ENCODE measurements at regions not wholly inside any gene's neighbourhood (a gene's known extent, or its start where the extent isn't known, plus 50 kb on each side); places are given as distances from the start of the nearest gene placed in this dataset.
"Not testable (repeated sequence)": the region's sequence is repeated elsewhere in the genome, so short reads cannot be mapped to it uniquely, and the experiment has no call there.

DNA sequence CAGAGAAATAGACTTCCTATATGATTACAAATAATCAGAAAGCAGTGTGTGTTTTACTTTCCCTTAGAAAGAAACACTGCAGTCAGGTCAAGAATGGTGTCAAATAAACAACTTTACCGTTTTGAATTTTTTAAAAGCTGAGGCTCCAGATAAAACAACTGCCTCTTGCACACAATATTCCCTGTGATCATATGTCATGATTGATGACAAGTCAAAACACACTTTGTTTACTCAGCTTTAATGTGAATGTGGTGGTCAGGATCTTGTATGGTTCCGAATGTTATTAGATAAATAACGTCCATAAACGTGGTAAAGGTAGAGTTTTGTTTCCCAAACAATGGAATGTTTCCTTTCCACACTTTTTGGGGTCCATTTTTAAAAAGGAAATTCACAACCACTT is 428.4 kb upstream of the MDFIC2 start:
- DNase-seq: no peak

GRCh38 chr3:70740071-70740470 is 427.6 kb upstream of the MDFIC2 start:
- DNase-seq: no peak

DNA sequence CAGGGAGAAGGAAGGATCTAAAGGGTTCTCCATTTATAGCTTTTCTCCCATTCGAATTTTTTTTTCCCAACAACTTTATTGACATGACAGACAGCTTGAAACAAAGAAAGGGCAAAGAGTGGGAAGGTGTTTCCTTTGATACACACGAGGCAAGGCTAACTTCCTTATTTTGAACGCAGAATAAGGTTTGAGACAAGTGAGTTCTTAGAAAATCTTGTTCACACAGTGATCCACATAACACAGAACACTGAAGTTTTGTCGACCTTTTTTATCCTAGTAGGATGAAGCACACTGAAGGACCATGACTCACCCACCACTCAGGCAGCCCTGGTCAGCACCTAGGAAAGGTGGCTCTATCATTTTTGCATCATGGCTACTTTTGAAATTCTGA is 425.8 kb upstream of the MDFIC2 start:
- DNase-seq: no peak

DNA sequence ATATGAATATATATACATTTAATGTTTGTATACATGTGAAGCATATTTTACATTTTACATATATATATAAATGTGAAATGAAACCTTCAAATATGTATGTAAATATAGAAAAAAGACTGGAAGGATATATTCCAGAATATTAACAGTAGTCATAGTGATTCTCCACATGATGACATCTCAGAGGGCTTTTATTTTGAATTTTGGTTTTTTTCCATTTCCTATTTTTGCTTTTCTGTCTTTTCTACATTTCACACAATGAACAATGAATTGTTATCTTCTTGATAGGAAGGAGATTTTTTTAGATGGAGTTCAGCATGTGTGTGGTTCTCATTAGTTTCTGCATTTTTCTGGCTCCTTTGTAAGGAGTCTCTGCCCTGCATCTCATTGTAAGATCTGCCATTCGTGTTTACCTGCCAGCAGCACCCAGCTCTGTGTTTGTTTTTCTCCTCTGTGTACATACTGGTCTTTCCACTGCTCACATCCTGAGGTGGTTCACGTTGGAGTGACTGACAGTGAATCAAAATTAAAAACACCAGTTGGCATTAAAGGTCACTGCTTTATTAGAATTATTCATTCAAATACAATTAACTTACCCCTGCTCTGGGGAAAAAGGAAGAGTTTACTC is 425.3 kb upstream of the MDFIC2 start:
- no peak for DNase-seq

DNA sequence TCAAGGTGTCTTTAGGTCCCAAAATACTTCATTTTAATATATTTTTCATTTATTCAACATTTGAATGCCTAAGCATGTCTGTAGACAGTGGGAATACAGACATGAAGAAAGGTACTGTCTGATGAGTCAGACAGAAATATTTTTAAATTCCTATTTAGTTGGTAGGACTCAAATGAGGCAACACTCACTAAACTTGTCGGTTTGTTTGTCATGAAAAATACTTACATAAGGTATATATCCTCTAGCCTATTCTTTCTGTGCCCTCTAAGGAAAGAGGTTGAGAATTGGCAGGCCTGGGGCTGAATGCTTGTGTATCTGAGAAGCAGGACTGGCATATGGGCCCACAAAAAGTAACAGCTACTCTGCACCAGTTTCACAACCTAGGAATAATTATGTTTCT is 423.6 kb upstream of the MDFIC2 start:
- no peak for DNase-seq

- no peak for DNase-seq
Observed at GRCh38 chr3:70734756-70735155, 422.3 kb upstream of the MDFIC2 start.

- no peak for DNase-seq
Observed at GRCh38 chr3:70731046-70731445, 418.6 kb upstream of the MDFIC2 start.

GRCh38 chr3:70729845-70730244 is 417.4 kb upstream of the MDFIC2 start:
- DNase-seq: no peak

DNA sequence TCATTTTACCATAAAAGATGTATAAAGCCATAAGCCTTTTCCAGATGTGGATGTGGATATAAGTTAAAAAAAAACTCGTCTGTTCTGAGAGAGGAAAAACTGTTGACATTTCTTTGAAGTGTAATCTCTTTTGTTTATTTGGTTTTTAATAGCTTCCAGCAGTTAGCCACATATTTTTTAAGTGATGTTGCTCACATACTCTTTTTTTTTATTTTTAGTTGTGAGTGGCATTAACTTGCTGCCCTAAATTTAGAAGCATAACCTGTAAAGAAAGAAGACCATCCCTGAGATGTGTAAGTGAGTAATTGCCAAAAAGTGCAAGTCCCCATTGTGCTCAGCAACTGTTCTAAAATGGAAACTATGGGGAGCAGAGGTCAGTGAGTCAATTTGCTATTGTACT is 415.9 kb upstream of the MDFIC2 start:
- no peak for DNase-seq

DNA sequence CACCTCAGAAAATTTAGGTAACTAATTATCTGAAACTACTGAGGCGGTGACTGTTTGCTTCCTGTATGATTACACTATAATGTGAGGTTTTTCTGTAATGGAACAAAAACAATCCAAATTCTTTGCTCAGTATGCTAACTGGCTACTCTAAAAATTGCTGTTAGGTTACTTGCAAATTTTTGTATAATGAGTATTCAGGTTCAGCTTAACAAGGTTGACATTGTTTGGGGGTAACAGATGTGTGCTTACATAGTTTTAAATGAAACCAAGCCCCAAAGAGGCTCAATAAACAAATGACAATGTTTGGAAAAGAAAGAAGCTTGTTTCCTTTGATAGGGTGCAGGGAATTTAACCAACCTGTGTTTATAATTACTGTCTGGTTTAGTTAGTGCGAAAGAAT is 414.5 kb upstream of the MDFIC2 start:
- no peak for DNase-seq

GRCh38 chr3:70726096-70726938 is 413.9 kb upstream of the MDFIC2 start:
- no peak for DNase-seq

GRCh38 chr3:70722018-70722417 is 409.6 kb upstream of the MDFIC2 start:
- no peak for DNase-seq

GRCh38 chr3:70716832-70717231 is 404.4 kb upstream of the MDFIC2 start:
- peak in 1 of 58 donors; percentile 1 for DNase-seq

- DNase-seq: no peak
Observed at GRCh38 chr3:70712449-70713082, 400.1 kb upstream of the MDFIC2 start.

DNA sequence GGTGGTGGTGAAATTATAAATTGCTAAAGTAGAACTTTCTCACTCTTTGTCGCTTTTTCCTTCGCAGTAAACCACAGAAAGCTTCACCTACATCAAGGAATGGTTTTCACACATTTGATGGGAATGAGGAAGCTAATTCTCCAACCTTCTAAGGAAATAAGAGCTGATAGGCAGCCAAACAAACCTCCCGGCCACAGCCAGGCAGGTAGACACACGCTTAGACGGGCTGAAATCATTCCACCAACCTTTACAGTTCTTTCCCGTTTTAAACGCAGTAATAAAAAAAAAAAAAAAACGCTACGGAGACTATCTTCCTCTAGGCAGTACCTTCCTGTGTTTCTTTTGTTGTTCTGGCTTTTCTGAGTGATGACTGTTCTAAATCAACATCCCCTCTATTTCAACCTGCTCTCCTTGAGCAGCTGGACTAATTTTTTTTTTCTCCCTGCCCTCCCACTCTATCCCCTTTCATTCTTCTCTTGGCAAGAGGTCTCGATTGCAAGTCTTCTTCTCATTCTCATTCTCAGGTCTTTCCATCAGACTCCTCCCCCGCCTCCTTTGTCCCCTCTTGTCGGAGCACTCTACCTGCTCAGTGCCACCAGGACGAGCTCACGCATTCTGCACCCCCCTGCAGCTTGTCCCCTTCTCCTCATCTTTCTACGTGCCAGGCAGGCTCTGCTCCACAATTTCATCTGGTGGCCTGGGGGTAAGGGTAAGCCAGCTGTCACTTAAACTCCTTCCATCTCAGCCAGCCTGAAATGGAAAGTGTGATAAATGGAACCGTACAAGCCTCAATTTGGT is 391.1 kb upstream of the MDFIC2 start:
- no peak for DNase-seq

- DNase-seq: no peak
Observed at GRCh38 chr3:70702132-70702531, 389.7 kb upstream of the MDFIC2 start.

DNA sequence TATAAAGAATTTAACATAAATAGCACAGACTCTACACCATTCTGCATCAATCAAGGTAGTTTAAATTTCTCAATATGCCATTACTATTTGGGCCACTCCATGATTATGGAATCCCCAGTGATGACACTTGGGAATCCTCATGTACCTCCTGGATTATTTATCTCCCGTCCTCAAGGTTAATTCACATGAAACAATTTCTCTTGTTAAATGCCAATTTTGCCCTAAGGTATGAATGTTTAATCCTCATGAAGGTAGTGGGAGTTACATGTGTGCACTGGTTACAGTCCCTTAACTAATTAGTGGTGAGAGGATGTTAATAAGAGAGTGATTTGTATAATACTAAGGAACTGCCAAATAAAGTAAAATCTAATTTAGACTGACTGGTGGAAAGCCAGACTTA is 372.3 kb upstream of the MDFIC2 start:
- no peak for DNase-seq

- not testable (repeated sequence) for DNase-seq
Observed at GRCh38 chr3:70675810-70676209, 363.4 kb upstream of the MDFIC2 start.

DNA sequence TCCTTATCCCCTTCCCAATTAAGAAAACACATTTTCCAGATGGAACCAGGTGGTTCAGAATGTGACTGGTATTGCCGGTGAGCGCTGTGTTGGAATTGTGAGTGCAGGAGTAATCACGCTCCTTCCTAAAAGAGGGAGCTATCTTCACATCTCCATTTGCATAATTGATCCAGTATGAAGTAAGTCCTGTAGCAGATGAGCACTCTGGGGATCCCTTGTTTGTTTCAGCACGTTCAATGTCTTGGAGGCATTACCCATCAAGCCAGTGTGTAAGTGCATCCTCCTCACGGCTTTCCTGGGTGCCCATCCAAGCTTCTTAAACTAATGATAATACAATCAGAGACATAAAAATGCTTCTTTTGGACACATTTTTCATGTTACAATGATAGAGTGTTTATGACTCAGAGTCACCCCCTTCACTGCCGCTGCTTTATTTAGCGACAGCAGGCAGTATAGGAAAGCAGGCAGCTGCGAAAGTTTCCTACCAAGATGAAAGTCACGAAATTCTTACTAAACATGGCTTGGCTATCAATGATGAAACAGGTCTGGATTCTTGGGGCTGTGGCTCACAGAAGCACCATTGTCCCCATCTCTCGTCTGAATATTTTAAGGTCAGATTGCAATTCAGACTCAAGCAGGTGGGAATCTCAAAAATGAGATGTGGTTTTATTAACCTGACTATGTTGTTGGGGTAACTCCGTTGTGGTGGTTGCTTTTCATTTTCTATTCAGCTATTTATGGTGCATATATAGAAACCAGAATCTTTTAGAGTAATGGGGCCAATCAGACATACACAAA is 346.3 kb upstream of the MDFIC2 start:
- no peak for DNase-seq

GRCh38 chr3:70657454-70657853 is 345.0 kb upstream of the MDFIC2 start:
- DNase-seq: no peak

DNA sequence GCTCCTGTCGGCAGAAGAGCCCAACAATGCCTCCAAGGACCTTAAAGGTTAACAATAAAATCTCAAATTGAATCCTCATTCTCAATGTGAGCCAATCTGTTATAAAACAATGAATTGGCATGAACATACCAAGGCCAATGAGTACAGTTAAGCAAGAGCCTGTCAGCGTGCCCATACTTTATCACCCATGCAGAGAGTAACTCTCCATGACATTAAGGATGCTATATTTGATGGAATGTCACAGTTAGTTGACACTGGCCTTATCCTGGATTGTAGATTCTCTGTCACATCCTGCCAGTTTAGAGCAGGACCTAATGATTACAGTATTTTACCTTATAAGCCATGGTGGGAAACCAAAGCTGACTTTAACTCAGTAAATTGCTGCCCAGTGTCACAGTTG is 335.4 kb upstream of the MDFIC2 start:
- no peak for DNase-seq
